ENCODE measurements at regions not wholly inside any gene's neighbourhood (a gene's known extent, or its start where the extent isn't known, plus 50 kb on each side); places are given as distances from the start of the nearest gene placed in this dataset.

DNA sequence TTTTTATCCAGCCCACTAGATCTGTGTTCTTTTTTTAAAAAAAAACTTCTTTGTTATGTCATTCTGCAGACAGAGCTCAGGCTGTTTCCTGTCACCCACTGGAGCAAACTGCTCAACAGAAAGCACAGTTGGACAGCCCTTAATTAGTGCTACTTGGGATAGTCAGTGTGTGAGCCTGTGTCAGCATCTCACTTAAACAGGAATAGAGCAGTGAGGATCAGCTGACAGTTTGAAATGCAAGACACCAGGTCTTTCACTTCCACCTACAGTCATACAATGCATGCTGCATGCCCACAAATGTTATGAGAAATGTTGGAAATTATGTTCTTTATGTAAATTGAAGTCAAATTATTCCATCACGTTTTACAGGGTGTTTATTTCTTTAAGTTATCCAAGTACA lies 174.9 kb downstream of the NR4A2 start:
- TF ChIP-seq POLR2A (IDR thresholded peaks at IDR 0.05): no peak
- TF ChIP-seq, protein P1, sequence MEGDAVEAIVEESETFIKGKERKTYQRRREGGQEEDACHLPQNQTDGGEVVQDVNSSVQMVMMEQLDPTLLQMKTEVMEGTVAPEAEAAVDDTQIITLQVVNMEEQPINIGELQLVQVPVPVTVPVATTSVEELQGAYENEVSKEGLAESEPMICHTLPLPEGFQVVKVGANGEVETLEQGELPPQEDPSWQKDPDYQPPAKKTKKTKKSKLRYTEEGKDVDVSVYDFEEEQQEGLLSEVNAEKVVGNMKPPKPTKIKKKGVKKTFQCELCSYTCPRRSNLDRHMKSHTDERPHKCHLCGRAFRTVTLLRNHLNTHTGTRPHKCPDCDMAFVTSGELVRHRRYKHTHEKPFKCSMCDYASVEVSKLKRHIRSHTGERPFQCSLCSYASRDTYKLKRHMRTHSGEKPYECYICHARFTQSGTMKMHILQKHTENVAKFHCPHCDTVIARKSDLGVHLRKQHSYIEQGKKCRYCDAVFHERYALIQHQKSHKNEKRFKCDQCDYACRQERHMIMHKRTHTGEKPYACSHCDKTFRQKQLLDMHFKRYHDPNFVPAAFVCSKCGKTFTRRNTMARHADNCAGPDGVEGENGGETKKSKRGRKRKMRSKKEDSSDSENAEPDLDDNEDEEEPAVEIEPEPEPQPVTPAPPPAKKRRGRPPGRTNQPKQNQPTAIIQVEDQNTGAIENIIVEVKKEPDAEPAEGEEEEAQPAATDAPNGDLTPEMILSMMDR (IDR thresholded peaks at IDR 0.05): no peak
- no peak for TF ChIP-seq POLR2AphosphoS5 (IDR thresholded peaks at IDR 0.05)
- no peak for TF ChIP-seq EP300 (IDR thresholded peaks at IDR 0.05)

All from gastroesophageal sphincter (tissue), 3 donors.